ENCODE measurements at regions not wholly inside any gene's neighbourhood (a gene's known extent, or its start where the extent isn't known, plus 50 kb on each side); places are given as distances from the start of the nearest gene placed in this dataset.

DNA sequence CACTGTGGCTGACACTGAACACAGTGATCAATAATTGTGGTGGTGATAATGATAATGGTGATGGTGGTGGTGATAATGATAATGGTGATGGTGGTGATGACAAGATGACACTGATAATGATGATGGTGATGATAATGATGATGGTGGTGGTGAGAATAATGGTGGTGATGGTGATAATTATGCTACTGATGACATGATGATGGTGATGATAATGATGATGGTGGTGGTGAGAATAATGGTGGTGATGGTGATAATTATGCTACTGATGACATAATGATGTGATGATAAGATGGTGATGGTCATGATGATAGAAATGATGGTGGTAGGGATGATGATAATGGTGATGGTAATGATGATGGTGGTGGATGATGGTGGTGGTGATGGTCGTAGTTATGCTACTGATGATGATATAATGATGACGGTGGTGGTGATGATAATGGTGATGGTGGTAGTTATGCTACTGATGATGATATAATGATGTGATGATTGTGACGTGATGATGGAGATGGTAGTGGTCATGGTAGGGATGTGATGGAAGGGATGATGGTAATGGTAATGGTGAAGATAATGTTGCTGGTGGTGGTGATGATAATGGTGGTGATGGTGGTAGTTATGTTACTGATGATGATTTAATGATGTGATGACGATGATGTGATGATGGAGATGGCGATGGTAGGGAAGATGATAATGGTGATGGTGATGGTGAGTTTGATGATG lies 356.5 kb upstream of the CDH4 start:
- TF ChIP-seq, protein P1, sequence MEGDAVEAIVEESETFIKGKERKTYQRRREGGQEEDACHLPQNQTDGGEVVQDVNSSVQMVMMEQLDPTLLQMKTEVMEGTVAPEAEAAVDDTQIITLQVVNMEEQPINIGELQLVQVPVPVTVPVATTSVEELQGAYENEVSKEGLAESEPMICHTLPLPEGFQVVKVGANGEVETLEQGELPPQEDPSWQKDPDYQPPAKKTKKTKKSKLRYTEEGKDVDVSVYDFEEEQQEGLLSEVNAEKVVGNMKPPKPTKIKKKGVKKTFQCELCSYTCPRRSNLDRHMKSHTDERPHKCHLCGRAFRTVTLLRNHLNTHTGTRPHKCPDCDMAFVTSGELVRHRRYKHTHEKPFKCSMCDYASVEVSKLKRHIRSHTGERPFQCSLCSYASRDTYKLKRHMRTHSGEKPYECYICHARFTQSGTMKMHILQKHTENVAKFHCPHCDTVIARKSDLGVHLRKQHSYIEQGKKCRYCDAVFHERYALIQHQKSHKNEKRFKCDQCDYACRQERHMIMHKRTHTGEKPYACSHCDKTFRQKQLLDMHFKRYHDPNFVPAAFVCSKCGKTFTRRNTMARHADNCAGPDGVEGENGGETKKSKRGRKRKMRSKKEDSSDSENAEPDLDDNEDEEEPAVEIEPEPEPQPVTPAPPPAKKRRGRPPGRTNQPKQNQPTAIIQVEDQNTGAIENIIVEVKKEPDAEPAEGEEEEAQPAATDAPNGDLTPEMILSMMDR (tag by site-specific recombination; IDR thresholded peaks at IDR 0.05): no peak
- TF ChIP-seq KLF7 (tag by site-specific recombination; IDR thresholded peaks at IDR 0.05; ENCODE audit: borderline replicate concordance): no peak
- no peak for TF ChIP-seq ZBTB20 (tag by site-specific recombination; IDR thresholded peaks at IDR 0.05)
- TF ChIP-seq, protein P2, sequence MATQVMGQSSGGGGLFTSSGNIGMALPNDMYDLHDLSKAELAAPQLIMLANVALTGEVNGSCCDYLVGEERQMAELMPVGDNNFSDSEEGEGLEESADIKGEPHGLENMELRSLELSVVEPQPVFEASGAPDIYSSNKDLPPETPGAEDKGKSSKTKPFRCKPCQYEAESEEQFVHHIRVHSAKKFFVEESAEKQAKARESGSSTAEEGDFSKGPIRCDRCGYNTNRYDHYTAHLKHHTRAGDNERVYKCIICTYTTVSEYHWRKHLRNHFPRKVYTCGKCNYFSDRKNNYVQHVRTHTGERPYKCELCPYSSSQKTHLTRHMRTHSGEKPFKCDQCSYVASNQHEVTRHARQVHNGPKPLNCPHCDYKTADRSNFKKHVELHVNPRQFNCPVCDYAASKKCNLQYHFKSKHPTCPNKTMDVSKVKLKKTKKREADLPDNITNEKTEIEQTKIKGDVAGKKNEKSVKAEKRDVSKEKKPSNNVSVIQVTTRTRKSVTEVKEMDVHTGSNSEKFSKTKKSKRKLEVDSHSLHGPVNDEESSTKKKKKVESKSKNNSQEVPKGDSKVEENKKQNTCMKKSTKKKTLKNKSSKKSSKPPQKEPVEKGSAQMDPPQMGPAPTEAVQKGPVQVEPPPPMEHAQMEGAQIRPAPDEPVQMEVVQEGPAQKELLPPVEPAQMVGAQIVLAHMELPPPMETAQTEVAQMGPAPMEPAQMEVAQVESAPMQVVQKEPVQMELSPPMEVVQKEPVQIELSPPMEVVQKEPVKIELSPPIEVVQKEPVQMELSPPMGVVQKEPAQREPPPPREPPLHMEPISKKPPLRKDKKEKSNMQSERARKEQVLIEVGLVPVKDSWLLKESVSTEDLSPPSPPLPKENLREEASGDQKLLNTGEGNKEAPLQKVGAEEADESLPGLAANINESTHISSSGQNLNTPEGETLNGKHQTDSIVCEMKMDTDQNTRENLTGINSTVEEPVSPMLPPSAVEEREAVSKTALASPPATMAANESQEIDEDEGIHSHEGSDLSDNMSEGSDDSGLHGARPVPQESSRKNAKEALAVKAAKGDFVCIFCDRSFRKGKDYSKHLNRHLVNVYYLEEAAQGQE (tag by site-specific recombination; IDR thresholded peaks at IDR 0.05): no peak
- no peak for TF ChIP-seq ZNF24 (tag by site-specific recombination; IDR thresholded peaks at IDR 0.05)
- TF ChIP-seq YY1 (tag by site-specific recombination; IDR thresholded peaks at IDR 0.05): no peak
- TF ChIP-seq ZNF114 (tag by site-specific recombination; IDR thresholded peaks at IDR 0.05): no peak
- TF ChIP-seq ZNF426 (tag by site-specific recombination; IDR thresholded peaks at IDR 0.05): no peak
- TF ChIP-seq, protein P3, sequence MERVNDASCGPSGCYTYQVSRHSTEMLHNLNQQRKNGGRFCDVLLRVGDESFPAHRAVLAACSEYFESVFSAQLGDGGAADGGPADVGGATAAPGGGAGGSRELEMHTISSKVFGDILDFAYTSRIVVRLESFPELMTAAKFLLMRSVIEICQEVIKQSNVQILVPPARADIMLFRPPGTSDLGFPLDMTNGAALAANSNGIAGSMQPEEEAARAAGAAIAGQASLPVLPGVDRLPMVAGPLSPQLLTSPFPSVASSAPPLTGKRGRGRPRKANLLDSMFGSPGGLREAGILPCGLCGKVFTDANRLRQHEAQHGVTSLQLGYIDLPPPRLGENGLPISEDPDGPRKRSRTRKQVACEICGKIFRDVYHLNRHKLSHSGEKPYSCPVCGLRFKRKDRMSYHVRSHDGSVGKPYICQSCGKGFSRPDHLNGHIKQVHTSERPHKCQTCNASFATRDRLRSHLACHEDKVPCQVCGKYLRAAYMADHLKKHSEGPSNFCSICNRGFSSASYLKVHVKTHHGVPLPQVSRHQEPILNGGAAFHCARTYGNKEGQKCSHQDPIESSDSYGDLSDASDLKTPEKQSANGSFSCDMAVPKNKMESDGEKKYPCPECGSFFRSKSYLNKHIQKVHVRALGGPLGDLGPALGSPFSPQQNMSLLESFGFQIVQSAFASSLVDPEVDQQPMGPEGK (tag by site-specific recombination; IDR thresholded peaks at IDR 0.05): no peak
- TF ChIP-seq ZNF274 (IDR thresholded peaks at IDR 0.05; ENCODE audit: low read length): no peak
- no peak for TF ChIP-seq ZNF274 (tag by site-specific recombination; IDR thresholded peaks at IDR 0.05; ENCODE audit: borderline replicate concordance)
- no peak for TF ChIP-seq ZBTB17 (tag by site-specific recombination; IDR thresholded peaks at IDR 0.05)

Measured in HEK293 (cell line).